H9 (cell line): ENCODE measurements at regions not wholly inside any gene's neighbourhood (a gene's known extent, or its start where the extent isn't known, plus 50 kb on each side); places are given as distances from the start of the nearest gene placed in this dataset.
A peak's percentile ranks its signal among the peaks of the same experiment; 100 is the strongest.

Experiments used
- DNase-seq: peaks from one replicate; pipeline ENCODE4 v3.0.0-alpha.2; 2017
- H2AFZ ChIP-seq: one replicate; pipeline ENCODE4 v1.6.1; 2013; ENCODE audit warnings: mild to moderate bottlenecking, low read length, control low read depth, moderate library complexity
- H2AK5ac ChIP-seq: 2 replicates; pipeline ENCODE4 v1.6.1; 2013; ENCODE audit warnings: low read length, control low read depth, mixed read lengths; ENCODE audit not compliant: insufficient read length
- H2BK120ac ChIP-seq: one replicate; pipeline ENCODE4 v1.6.1; 2013; ENCODE audit warnings: low read depth, mild to moderate bottlenecking, low read length, control low read depth, inconsistent platforms; ENCODE audit not compliant: poor library complexity, severe bottlenecking
- H2BK12ac ChIP-seq: 2 replicates; pipeline ENCODE4 v1.6.1; 2013; ENCODE audit warnings: low read length, control low read depth, mixed read lengths, low read depth; ENCODE audit not compliant: insufficient read length
- H2BK15ac ChIP-seq: 2 replicates; pipeline ENCODE4 v1.6.1; 2013; ENCODE audit warnings: low read depth, low read length, control low read depth
- H2BK20ac ChIP-seq: one replicate; pipeline ENCODE4 v1.6.1; 2013; ENCODE audit warnings: low read depth, mild to moderate bottlenecking, low read length, control low read depth, inconsistent platforms; ENCODE audit not compliant: poor library complexity, severe bottlenecking
- H2BK5ac ChIP-seq: 2 replicates; pipeline ENCODE4 v1.6.1; 2013; ENCODE audit warnings: low read length, control low read depth, mixed read lengths; ENCODE audit not compliant: insufficient read length
- H3K14ac ChIP-seq: 2 replicates; pipeline ENCODE4 v1.6.1; 2013; ENCODE audit warnings: low read length, control low read depth; ENCODE audit not compliant: insufficient read depth
- H3K18ac ChIP-seq: 2 replicates; pipeline ENCODE4 v1.6.1; 2013; ENCODE audit warnings: low read depth, mild to moderate bottlenecking, mixed read lengths, low read length, control low read depth; ENCODE audit not compliant: insufficient read length
- H3K23ac ChIP-seq: 2 replicates; pipeline ENCODE4 v1.6.1; 2013; ENCODE audit warnings: low read length, control low read depth, mixed read lengths, low read depth; ENCODE audit not compliant: insufficient read length
- H3K23me2 ChIP-seq: 2 replicates; pipeline ENCODE4 v1.6.1; 2013; ENCODE audit warnings: low read depth, mild to moderate bottlenecking, mixed read lengths, low read length, control low read depth; ENCODE audit not compliant: insufficient read length, poor library complexity, severe bottlenecking
- H3K27ac ChIP-seq: 2 replicates; pipeline ENCODE4 v1.5.1; 2013; ENCODE audit warnings: low read length, control low read depth, mixed read lengths, low read depth; ENCODE audit not compliant: insufficient read length
- H3K27me3 ChIP-seq: 2 replicates; pipeline ENCODE4 v1.6.1; 2013; ENCODE audit warnings: low read length, control low read depth, inconsistent platforms; ENCODE audit not compliant: insufficient read depth
- H3K4ac ChIP-seq: 2 replicates; pipeline ENCODE4 v1.6.1; 2013; ENCODE audit warnings: low read depth, mild to moderate bottlenecking, control low read depth, inconsistent platforms, low read length, moderate library complexity
- H3K4me1 ChIP-seq: 2 replicates; pipeline ENCODE4 v1.6.1; 2013; ENCODE audit warnings: low read length, control low read depth, inconsistent platforms; ENCODE audit not compliant: insufficient read depth
- H3K4me2 ChIP-seq: 2 replicates; pipeline ENCODE4 v1.6.1; 2013; ENCODE audit warnings: low read length, control low read depth, mixed read lengths; ENCODE audit not compliant: insufficient read length, insufficient read depth
- H3K56ac ChIP-seq: 2 replicates; pipeline ENCODE4 v1.6.1; 2013; ENCODE audit warnings: low read depth, mild to moderate bottlenecking, mixed read lengths, low read length, control low read depth; ENCODE audit not compliant: insufficient read length
- H3K79me1 ChIP-seq: 2 replicates; pipeline ENCODE4 v1.6.1; 2013; ENCODE audit warnings: low read depth, mild to moderate bottlenecking, moderate library complexity, low read length, control low read depth, inconsistent platforms; ENCODE audit not compliant: insufficient read depth, poor library complexity, severe bottlenecking
- H3K79me2 ChIP-seq: 2 replicates; pipeline ENCODE4 v1.6.1; 2013; ENCODE audit warnings: low read length, control low read depth, inconsistent platforms; ENCODE audit not compliant: insufficient read depth
- H3K9ac ChIP-seq: 2 replicates; pipeline ENCODE4 v1.6.1; 2013; ENCODE audit warnings: low read length, control low read depth, mixed read lengths; ENCODE audit not compliant: insufficient read length; ENCODE audit errors: extremely low read depth
- H3K9me3 ChIP-seq: one replicate; pipeline ENCODE4 v1.6.1; 2013; ENCODE audit warnings: low read depth, low read length, inconsistent platforms; ENCODE audit not compliant: control insufficient read depth
- H3T11ph ChIP-seq: one replicate; pipeline ENCODE4 v1.6.1; 2013; ENCODE audit warnings: mild to moderate bottlenecking, low read length, control low read depth, inconsistent platforms
- H4K20me1 ChIP-seq: one replicate; pipeline ENCODE4 v1.6.1; 2013; ENCODE audit not compliant: control insufficient read depth, insufficient read length, insufficient read depth
- H4K5ac ChIP-seq: 2 replicates; pipeline ENCODE4 v1.6.1; 2013; ENCODE audit warnings: low read depth, mild to moderate bottlenecking, mixed read lengths, low read length, control low read depth; ENCODE audit not compliant: insufficient read length
- H4K8ac ChIP-seq: replicated peaks from 2 replicates; pipeline ENCODE4 v1.6.1; 2013; ENCODE audit warnings: low read length, control low read depth, mixed read lengths, low read depth; ENCODE audit not compliant: insufficient read length
- H4K91ac ChIP-seq: 2 replicates; pipeline ENCODE4 v1.6.1; 2013; ENCODE audit warnings: low read depth, mild to moderate bottlenecking, moderate library complexity, mixed read lengths, low read length, control low read depth; ENCODE audit not compliant: insufficient read length
- H3K27ac Mint-ChIP-seq, 3 experiments: 2 replicates in 2 of 3; 3 replicates in 1 of 3; pipeline ENCODE4 v1.8.0; 2020 to 2021; ENCODE audit warnings: mixed read lengths in 3 of 3, mild to moderate bottlenecking in 1 of 3, moderate library complexity in 1 of 3
- H3K27me3 Mint-ChIP-seq: 2 replicates; pipeline ENCODE4 v1.8.0; 2021; ENCODE audit warnings: low read depth, mild to moderate bottlenecking, moderate library complexity, mixed read lengths
- H3K36me3 Mint-ChIP-seq, 3 experiments: 2 replicates in 2 of 3; 3 replicates in 1 of 3; pipeline ENCODE4 v1.8.0; 2020 to 2021; ENCODE audit warnings: low read depth in 3 of 3, mixed read lengths in 3 of 3; ENCODE audit not compliant: insufficient read depth in 1 of 3
- H3K4me1 Mint-ChIP-seq, 2 experiments: 2 replicates each; pipeline ENCODE4 v1.8.0; 2020; ENCODE audit warnings: mixed read lengths in 2 of 2
- H3K4me3 Mint-ChIP-seq, 2 experiments: 2 replicates in 1 of 2; 3 replicates in 1 of 2; pipeline ENCODE4 v1.8.0; 2020 to 2021; ENCODE audit warnings: mild to moderate bottlenecking in 2 of 2, mixed read lengths in 2 of 2, moderate library complexity in 1 of 2
- H3K9me3 Mint-ChIP-seq, 2 experiments: 2 replicates in 1 of 2; 3 replicates in 1 of 2; pipeline ENCODE4 v1.8.0; 2020; ENCODE audit warnings: mild to moderate bottlenecking in 2 of 2, mixed read lengths in 2 of 2, moderate library complexity in 1 of 2
- whole genome bisulfite sequencing: extraction: QIAGEN DNeasy Blood & Tissue Kit; methylation state at CpG from one replicate; pipeline ENCODE4 v1.1.7; 2013; ENCODE audit warnings: missing lambda C conversion rate, low lambda C conversion rate, mixed read lengths; ENCODE audit not compliant: insufficient read length; ENCODE audit errors: extremely low coverage; 5-methylcytosine and 5-hydroxymethylcytosine counted together
- TF ChIP-seq, protein P1 (sequence below): fragments of 200-600 bp; sonication (generic); conservative IDR thresholded peaks from 3 replicates; pipeline ENCODE4 v1.8.0; 2021; ENCODE audit warnings: antibody characterized with exemption, mild to moderate bottlenecking

DNA sequence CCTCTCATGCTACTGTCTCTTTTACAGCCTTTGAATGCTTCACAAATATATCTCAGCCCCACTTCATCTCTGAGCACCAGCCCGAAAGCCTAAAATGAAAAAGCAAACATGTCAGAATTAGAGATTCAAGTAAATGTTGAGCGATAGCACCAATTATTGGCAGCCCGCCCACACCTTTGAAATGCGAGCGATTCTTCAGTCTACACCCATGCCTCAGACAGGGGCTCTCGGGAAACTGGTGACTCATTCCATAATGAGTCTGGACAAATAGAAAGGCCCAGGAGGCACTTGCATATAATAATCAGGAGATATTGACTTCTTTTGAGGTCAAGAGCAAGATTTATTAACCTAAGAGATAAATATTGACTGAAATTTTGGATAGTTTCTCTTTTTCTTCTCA is 487.3 kb upstream of the PTBP2 start:
- Histone ChIP-seq H3K27me3 (no peaks in the 10 kb centered on the region), H2BK12ac (no peak overlapping the region), H3K23ac (no peak overlapping the region), H3T11ph (no peak overlapping the region), H2AFZ (no peak overlapping the region), H3K14ac (no peak overlapping the region), H3K23me2 (no peaks in the 10 kb centered on the region), H2BK120ac (no peak overlapping the region), H2AK5ac (no peak overlapping the region), H4K8ac (no peak overlapping the region), H2BK5ac (no peak overlapping the region), H2BK15ac (no peak overlapping the region), H3K79me2 (no peaks in the 10 kb centered on the region), H3K9ac (no peak overlapping the region), H3K56ac (no peak overlapping the region), H2BK20ac (no peak overlapping the region), H3K79me1 (no peaks in the 10 kb centered on the region), H4K91ac (no peak overlapping the region), H4K5ac (no peak overlapping the region), H3K4me2 (no peak overlapping the region), H4K20me1 (no peaks in the 10 kb centered on the region), H3K4me1 (no peaks in the 10 kb centered on the region; the same call in 1 of the 2 replicates), H3K18ac (no peak overlapping the region), H3K4ac (no peak overlapping the region), H3K27ac (no peak overlapping the region), H3K9me3 (no peaks in the 10 kb centered on the region)
- TF ChIP-seq, protein P1, sequence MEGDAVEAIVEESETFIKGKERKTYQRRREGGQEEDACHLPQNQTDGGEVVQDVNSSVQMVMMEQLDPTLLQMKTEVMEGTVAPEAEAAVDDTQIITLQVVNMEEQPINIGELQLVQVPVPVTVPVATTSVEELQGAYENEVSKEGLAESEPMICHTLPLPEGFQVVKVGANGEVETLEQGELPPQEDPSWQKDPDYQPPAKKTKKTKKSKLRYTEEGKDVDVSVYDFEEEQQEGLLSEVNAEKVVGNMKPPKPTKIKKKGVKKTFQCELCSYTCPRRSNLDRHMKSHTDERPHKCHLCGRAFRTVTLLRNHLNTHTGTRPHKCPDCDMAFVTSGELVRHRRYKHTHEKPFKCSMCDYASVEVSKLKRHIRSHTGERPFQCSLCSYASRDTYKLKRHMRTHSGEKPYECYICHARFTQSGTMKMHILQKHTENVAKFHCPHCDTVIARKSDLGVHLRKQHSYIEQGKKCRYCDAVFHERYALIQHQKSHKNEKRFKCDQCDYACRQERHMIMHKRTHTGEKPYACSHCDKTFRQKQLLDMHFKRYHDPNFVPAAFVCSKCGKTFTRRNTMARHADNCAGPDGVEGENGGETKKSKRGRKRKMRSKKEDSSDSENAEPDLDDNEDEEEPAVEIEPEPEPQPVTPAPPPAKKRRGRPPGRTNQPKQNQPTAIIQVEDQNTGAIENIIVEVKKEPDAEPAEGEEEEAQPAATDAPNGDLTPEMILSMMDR: no peak
- H3K4me3 Mint-ChIP-seq: no peak overlapping the region
- no peak overlapping the region; a peak in 1 of 7 replicates for H3K27ac Mint-ChIP-seq
- peaks cover 4 to 7% of the 10 kb centered on the region in 2 experiments for H3K4me1 Mint-ChIP-seq
- no peaks in the 10 kb centered on the region; a peak in 1 of 7 replicates for H3K36me3 Mint-ChIP-seq
- H3K9me3 Mint-ChIP-seq: no peaks in the 10 kb centered on the region
- no peaks in the 10 kb centered on the region for H3K27me3 Mint-ChIP-seq
- WGBS: no CpG with 5 or more reads among the region's 6 CpGs
- peak; percentile 29 for DNase-seq
